IMR-90 (cell line): ENCODE measurements at regions not wholly inside any gene's neighbourhood (a gene's known extent, or its start where the extent isn't known, plus 50 kb on each side); places are given as distances from the start of the nearest gene placed in this dataset.

Source experiments
- BHLHE40 ChIP-seq: fragments of 150-350 bp; IDR thresholded peaks from 2 replicates; pipeline ENCODE4 v1.6.1; 2016; ENCODE audit warnings: mild to moderate bottlenecking, low read depth, low read length
- CEBPB ChIP-seq: IDR thresholded peaks from 2 replicates; pipeline ENCODE4 v1.6.1; 2012; ENCODE audit warnings: low read depth, low read length, improper control_type of control experiment
- CHD1 ChIP-seq: IDR thresholded peaks from 2 replicates; pipeline ENCODE4 v1.6.1; 2012; ENCODE audit warnings: low read depth, low read length, improper control_type of control experiment
- CTCF ChIP-seq: conservative IDR thresholded peaks from 2 replicates; pipeline ENCODE4 v1.5.1; 2012; ENCODE audit warnings: mild to moderate bottlenecking, low read depth, low read length, improper control_type of control experiment
- ELK1 ChIP-seq: fragments of 150-350 bp; IDR thresholded peaks from 2 replicates; pipeline ENCODE4 v1.6.1; 2016; ENCODE audit warnings: low read depth, mild to moderate bottlenecking, low read length, moderate library complexity, borderline replicate concordance
- MAFK ChIP-seq: IDR thresholded peaks from 2 replicates; pipeline ENCODE4 v1.6.1; 2012; ENCODE audit warnings: low read depth, low read length, improper control_type of control experiment
- MAZ ChIP-seq: IDR thresholded peaks from 2 replicates; pipeline ENCODE4 v1.6.1; 2012; ENCODE audit warnings: low read depth, mild to moderate bottlenecking, low read length, improper control_type of control experiment, moderate library complexity, borderline replicate concordance
- MXI1 ChIP-seq: IDR thresholded peaks from 2 replicates; pipeline ENCODE4 v1.6.1; 2012; ENCODE audit warnings: low read depth, mild to moderate bottlenecking, low read length, moderate library complexity, borderline replicate concordance
- POLR2A ChIP-seq: IDR thresholded peaks from 2 replicates; pipeline ENCODE4 v1.6.1; 2012; ENCODE audit warnings: mild to moderate bottlenecking, low read depth, low read length
- RAD21 ChIP-seq: IDR thresholded peaks from 2 replicates; pipeline ENCODE4 v1.6.1; 2012; ENCODE audit warnings: low read length, improper control_type of control experiment
- RCOR1 ChIP-seq: IDR thresholded peaks from 2 replicates; pipeline ENCODE4 v1.6.1; 2012; ENCODE audit warnings: mild to moderate bottlenecking, low read length, improper control_type of control experiment; ENCODE audit not compliant: insufficient replicate concordance
- RFX5 ChIP-seq: IDR thresholded peaks from 2 replicates; pipeline ENCODE4 v1.8.0; 2012; ENCODE audit warnings: low read depth, mild to moderate bottlenecking, low read length, moderate library complexity
- SMC3 ChIP-seq: fragments of 150-350 bp; IDR thresholded peaks from 2 replicates; pipeline ENCODE4 v1.6.1; 2016; ENCODE audit warnings: low read depth, mild to moderate bottlenecking, antibody characterized with exemption, low read length, moderate library complexity
- USF2 ChIP-seq: fragments of 150-350 bp; IDR thresholded peaks from 2 replicates; pipeline ENCODE4 v1.6.1; 2017; ENCODE audit warnings: mild to moderate bottlenecking, antibody characterized with exemption, low read length, low read depth

- TF ChIP-seq CTCF: no peak
- TF ChIP-seq CEBPB: no peak
- TF ChIP-seq MAFK: no peak
- no peak for TF ChIP-seq CHD1
- TF ChIP-seq POLR2A: no peak
- TF ChIP-seq MXI1: no peak
- no peak for TF ChIP-seq ELK1
- TF ChIP-seq MAZ: no peak
- no peak for TF ChIP-seq BHLHE40
- no peak for TF ChIP-seq RFX5
- no peak for TF ChIP-seq USF2
- no peak for TF ChIP-seq RCOR1
- TF ChIP-seq SMC3: no peak
- no peak for TF ChIP-seq RAD21
Measured at GRCh38 chrX:3435057-3435456, 88.6 kb upstream of the MXRA5 start.
